ENCODE measurements at regions not wholly inside any gene's neighbourhood (a gene's known extent, or its start where the extent isn't known, plus 50 kb on each side); places are given as distances from the start of the nearest gene placed in this dataset.

DNA sequence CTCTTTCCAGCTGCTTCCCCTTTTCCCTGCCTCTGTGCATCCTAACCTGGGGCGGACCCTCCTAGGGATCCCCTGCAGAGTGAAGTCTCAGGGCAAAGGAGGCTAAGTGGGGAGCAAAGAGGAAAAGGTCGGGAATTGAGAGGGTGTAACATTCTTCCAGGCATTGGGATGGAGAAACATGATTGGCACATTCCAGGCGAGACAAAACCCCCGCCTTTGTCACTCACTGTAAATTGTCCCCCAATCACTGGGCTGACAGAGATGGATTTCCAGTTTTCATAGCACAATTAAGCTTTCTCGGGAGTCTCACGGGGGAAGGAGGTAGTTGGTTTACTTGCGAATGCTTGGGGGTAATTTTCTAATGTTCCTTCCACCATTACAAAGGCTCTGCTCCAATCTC is 74.9 kb downstream of the MIAT start:
- TF ChIP-seq, protein P1, sequence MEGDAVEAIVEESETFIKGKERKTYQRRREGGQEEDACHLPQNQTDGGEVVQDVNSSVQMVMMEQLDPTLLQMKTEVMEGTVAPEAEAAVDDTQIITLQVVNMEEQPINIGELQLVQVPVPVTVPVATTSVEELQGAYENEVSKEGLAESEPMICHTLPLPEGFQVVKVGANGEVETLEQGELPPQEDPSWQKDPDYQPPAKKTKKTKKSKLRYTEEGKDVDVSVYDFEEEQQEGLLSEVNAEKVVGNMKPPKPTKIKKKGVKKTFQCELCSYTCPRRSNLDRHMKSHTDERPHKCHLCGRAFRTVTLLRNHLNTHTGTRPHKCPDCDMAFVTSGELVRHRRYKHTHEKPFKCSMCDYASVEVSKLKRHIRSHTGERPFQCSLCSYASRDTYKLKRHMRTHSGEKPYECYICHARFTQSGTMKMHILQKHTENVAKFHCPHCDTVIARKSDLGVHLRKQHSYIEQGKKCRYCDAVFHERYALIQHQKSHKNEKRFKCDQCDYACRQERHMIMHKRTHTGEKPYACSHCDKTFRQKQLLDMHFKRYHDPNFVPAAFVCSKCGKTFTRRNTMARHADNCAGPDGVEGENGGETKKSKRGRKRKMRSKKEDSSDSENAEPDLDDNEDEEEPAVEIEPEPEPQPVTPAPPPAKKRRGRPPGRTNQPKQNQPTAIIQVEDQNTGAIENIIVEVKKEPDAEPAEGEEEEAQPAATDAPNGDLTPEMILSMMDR (IDR thresholded peaks at IDR 0.05 in 4 of 5, conservative IDR thresholded peaks at IDR 0.05 in 1 of 5) = no peak
- TF ChIP-seq POLR2A (IDR thresholded peaks at IDR 0.05) = no peak
- no peak for DNase-seq
- no peaks in the 10 kb centered on the region for H3K9me3 ChIP-seq
- no peaks in the 10 kb centered on the region for H3K27me3 ChIP-seq
- no peaks in the 10 kb centered on the region for H3K36me3 ChIP-seq
- H3K4me3 ChIP-seq = no peak overlapping the region
- intact Hi-C loops (cut with DNase I; ENCODE audit: low total_unique reads) (no loop called here), in situ Hi-C loops (cut with MboI; ENCODE audit: low sequenced_read_pairs in 4 of 4) (no loop called here)
- H3K4me1 ChIP-seq = no peaks in the 10 kb centered on the region
- ATAC-seq = no peak
- no peak overlapping the region for H3K27ac ChIP-seq

- Histone ChIP-seq H3K36me3 (no peaks in the 10 kb centered on the region), H3K27me3 (no peaks in the 10 kb centered on the region), H3K4me1 (no peaks in the 10 kb centered on the region), H3K27ac (no peak overlapping the region), H3K9me3 (no peaks in the 10 kb centered on the region), H3K4me3 (no peak overlapping the region)
- DNase-seq (no peak), ATAC-seq (no peak)
- in situ Hi-C loops (cut with MboI; ENCODE audit: low sequenced_read_pairs in 4 of 4) (no loop called here), intact Hi-C loops (cut with DNase I; ENCODE audit: low total_unique reads) (no loop called here)
- TF ChIP-seq POLR2A (IDR thresholded peaks at IDR 0.05) = no peak
- TF ChIP-seq, protein P1 (IDR thresholded peaks at IDR 0.05 in 4 of 5, conservative IDR thresholded peaks at IDR 0.05 in 1 of 5) = no peak
These were observed 77.1 kb downstream of the MIAT start for GRCh38 chr22:26734339-26735018.

DNA sequence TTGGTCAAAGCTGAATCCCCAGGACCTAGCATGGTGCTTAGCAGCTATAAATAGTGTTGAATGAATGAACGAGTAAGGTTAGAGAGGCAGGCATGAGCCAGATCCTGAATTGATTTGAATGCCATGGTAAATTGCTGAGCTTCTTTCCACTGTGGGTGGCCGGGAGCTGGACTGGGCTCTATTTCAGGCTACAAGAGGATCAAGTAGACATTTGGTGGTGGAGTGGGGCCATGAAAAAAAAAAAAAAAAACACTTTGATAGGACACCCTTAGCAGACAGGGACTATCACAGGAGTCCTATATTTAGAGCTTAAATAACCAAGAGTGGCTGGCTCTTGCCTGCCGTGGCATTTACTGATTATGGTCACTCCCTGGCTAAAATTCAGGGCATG is 77.6 kb downstream of the MIAT start:
- H3K27me3 ChIP-seq = no peaks in the 10 kb centered on the region
- H3K9me3 ChIP-seq = no peaks in the 10 kb centered on the region
- no peak overlapping the region for H3K4me3 ChIP-seq
- peaks cover 0 to under 1% of the 10 kb centered on the region in 2 donors for H3K4me1 ChIP-seq
- H3K27ac ChIP-seq = no peak overlapping the region
- ATAC-seq (no peak), DNase-seq (no peak)
- TF ChIP-seq, protein P1 (IDR thresholded peaks at IDR 0.05 in 4 of 5, conservative IDR thresholded peaks at IDR 0.05 in 1 of 5) = no peak
- no peak for TF ChIP-seq POLR2A (IDR thresholded peaks at IDR 0.05)
- intact Hi-C loops (cut with DNase I; ENCODE audit: low total_unique reads) = no loop called here
- in situ Hi-C loops (cut with MboI; ENCODE audit: low sequenced_read_pairs in 4 of 4) = no loop called here
- H3K36me3 ChIP-seq = no peaks in the 10 kb centered on the region

- H3K27ac ChIP-seq = no peak overlapping the region
- TF ChIP-seq POLR2A (IDR thresholded peaks at IDR 0.05) = no peak
- TF ChIP-seq, protein P1 (IDR thresholded peaks at IDR 0.05 in 4 of 5, conservative IDR thresholded peaks at IDR 0.05 in 1 of 5) = no peak
- H3K36me3 ChIP-seq = no peaks in the 10 kb centered on the region
- in situ Hi-C loops (cut with MboI; ENCODE audit: low sequenced_read_pairs in 4 of 4) = no loop called here
- DNase-seq (no peak), ATAC-seq (no peak)
- H3K4me3 ChIP-seq = no peak overlapping the region
- peaks cover 0 to 4% of the 10 kb centered on the region in 2 donors for H3K4me1 ChIP-seq
- intact Hi-C loops (cut with DNase I; ENCODE audit: low total_unique reads) = no loop called here
- H3K27me3 ChIP-seq = no peaks in the 10 kb centered on the region
- H3K9me3 ChIP-seq = no peaks in the 10 kb centered on the region
These were observed 79.9 kb downstream of the MIAT start for GRCh38 chr22:26737262-26737661.

- in situ Hi-C loops (cut with MboI; ENCODE audit: low sequenced_read_pairs in 4 of 4) = no loop called here
- no peak overlapping the region for H3K27ac ChIP-seq
- no peaks in the 10 kb centered on the region for H3K36me3 ChIP-seq
- H3K4me3 ChIP-seq = no peak overlapping the region
- peaks cover 0 to 4% of the 10 kb centered on the region in 2 donors for H3K4me1 ChIP-seq
- no peaks in the 10 kb centered on the region for H3K9me3 ChIP-seq
- intact Hi-C loops (cut with DNase I; ENCODE audit: low total_unique reads) = no loop called here
- no peaks in the 10 kb centered on the region for H3K27me3 ChIP-seq
- ATAC-seq (no peak), DNase-seq (no peak)
- TF ChIP-seq, protein P1 (IDR thresholded peaks at IDR 0.05 in 4 of 5, conservative IDR thresholded peaks at IDR 0.05 in 1 of 5) = no peak
- no peak for TF ChIP-seq POLR2A (IDR thresholded peaks at IDR 0.05)
These were observed 82.9 kb downstream of the MIAT start for GRCh38 chr22:26740253-26740652.

All from gastrocnemius medialis (tissue), 4 donors.